Gastrocnemius medialis (tissue), 4 donors: ENCODE measurements at regions not wholly inside any gene's neighbourhood (a gene's known extent, or its start where the extent isn't known, plus 50 kb on each side); places are given as distances from the start of the nearest gene placed in this dataset.

Experiments used
- ATAC-seq, 2 donors: fragments of 150-250 bp; one replicate each; pipeline ENCODE4 v1.9.1; 2016
- DNase-seq, 2 donors: peaks; one replicate each; pipeline ENCODE4 v3.0.0-alpha.2; 2019
- H3K27ac ChIP-seq, 4 donors: fragments of 200-600 bp; sonication (generic); 1 replicate in 1 of 4; 2 replicates in 3 of 4; pipeline ENCODE4 v1.5.1; 2016 to 2018; ENCODE audit warnings: mild to moderate bottlenecking in 2 of 4, moderate library complexity in 1 of 4
- H3K27me3 ChIP-seq, 3 donors: fragments of 200-600 bp; sonication (generic) in 2 of 3; 1 replicate in 1 of 3; 2 replicates in 2 of 3; pipeline versions ENCODE4 v1.5.1 to v1.6.0; 2016 to 2019; ENCODE audit warnings: mild to moderate bottlenecking in 1 of 3, moderate library complexity in 1 of 3
- H3K36me3 ChIP-seq, 2 donors: fragments of 200-600 bp; sonication (generic) in 1 of 2; one replicate each; pipeline ENCODE4 v1.5.1; 2017 to 2018
- H3K4me1 ChIP-seq, 2 donors: fragments of 200-600 bp; sonication (generic) in 1 of 2; one replicate each; pipeline ENCODE4 v1.5.1; 2016 to 2017; ENCODE audit warnings: mild to moderate bottlenecking in 2 of 2
- H3K4me3 ChIP-seq, 4 donors: fragments of 200-600 bp; sonication (generic) in 3 of 4; 1 replicate in 1 of 4; 2 replicates in 3 of 4; pipeline ENCODE4 v1.5.1; 2016 to 2019; ENCODE audit warnings: mild to moderate bottlenecking in 2 of 4
- H3K9me3 ChIP-seq, 3 donors: fragments of 200-600 bp; sonication (generic) in 2 of 3; 1 replicate in 1 of 3; 2 replicates in 2 of 3; pipeline ENCODE4 v1.5.1; 2016 to 2019
- CTCF ChIP-seq, 5 experiments: fragments of 450-650 bp in 3 of 5; fragments of 200-600 bp in 2 of 5; sonication (generic) in 2 of 5; IDR thresholded peaks in 4 of 5; conservative IDR thresholded peaks in 1 of 5; 1 replicate in 4 of 5; 2 replicates in 1 of 5; pipeline ENCODE4 v1.5.1; 2016 to 2019; ENCODE audit warnings: antibody characterized with exemption in 5 of 5, mild to moderate bottlenecking in 3 of 5, moderate library complexity in 3 of 5
- POLR2A ChIP-seq, 2 donors: fragments of 450-650 bp; IDR thresholded peaks; one replicate each; pipeline ENCODE4 v1.6.1; 2017; ENCODE audit warnings: antibody characterized with exemption in 2 of 2, mild to moderate bottlenecking in 2 of 2, moderate library complexity in 2 of 2
- in situ Hi-C, 4 donors: fragments of 200-750 bp; cut with MboI; loops; one replicate each; pipeline versions ENCODE4 v1.15.0 to v1.8.0; 2017; ENCODE audit warnings: low sequenced_read_pairs in 4 of 4
- intact Hi-C: fragments of 100-400 bp; cut with DNase I; formaldehyde crosslinking; loops from one replicate; pipeline ENCODE4 v1.15.1; 2023; ENCODE audit warnings: low total_unique reads

GRCh38 chr1:187249196-187249595 lies 420.4 kb downstream of the PLA2G4A start:
- intact Hi-C loops: no loop called here
- TF ChIP-seq CTCF (IDR thresholded peaks at IDR 0.05 in 4 of 5, conservative IDR thresholded peaks at IDR 0.05 in 1 of 5) (no peak), POLR2A (IDR thresholded peaks at IDR 0.05) (no peak)
- H3K4me3 ChIP-seq: no peak overlapping the region

GRCh38 chr1:187252923-187253322 lies 424.2 kb downstream of the PLA2G4A start:
- Histone ChIP-seq H3K27ac (no peak overlapping the region), H3K27me3 (no peaks in the 10 kb centered on the region), H3K4me3 (no peak overlapping the region), H3K9me3 (no peaks in the 10 kb centered on the region), H3K4me1 (no peaks in the 10 kb centered on the region), H3K36me3 (no peaks in the 10 kb centered on the region)
- ATAC-seq: no peak
- DNase-seq: no peak
- intact Hi-C loops: no loop called here
- no peak for TF ChIP-seq POLR2A (IDR thresholded peaks at IDR 0.05)
- TF ChIP-seq CTCF (IDR thresholded peaks at IDR 0.05 in 4 of 5, conservative IDR thresholded peaks at IDR 0.05 in 1 of 5): no peak
- in situ Hi-C loops: no loop called here

More at GRCh38 chr1:187249196-187249595, 420.4 kb downstream of the PLA2G4A start:
- H3K9me3 ChIP-seq: no peaks in the 10 kb centered on the region
- H3K36me3 ChIP-seq: no peaks in the 10 kb centered on the region
- H3K4me1 ChIP-seq: no peaks in the 10 kb centered on the region
- H3K27me3 ChIP-seq: no peaks in the 10 kb centered on the region
- DNase-seq: no peak
- no peak for ATAC-seq
- no peak overlapping the region for H3K27ac ChIP-seq
- in situ Hi-C loops: no loop called here

- ATAC-seq (no peak), DNase-seq (no peak)
- TF ChIP-seq POLR2A (IDR thresholded peaks at IDR 0.05) (no peak), CTCF (IDR thresholded peaks at IDR 0.05 in 4 of 5, conservative IDR thresholded peaks at IDR 0.05 in 1 of 5) (no peak)
- Histone ChIP-seq H3K27me3 (no peaks in the 10 kb centered on the region), H3K4me1 (no peaks in the 10 kb centered on the region), H3K27ac (no peak overlapping the region), H3K36me3 (no peaks in the 10 kb centered on the region), H3K9me3 (no peaks in the 10 kb centered on the region), H3K4me3 (no peak overlapping the region)
- intact Hi-C loops (no loop called here), in situ Hi-C loops (no loop called here)
These were observed 428.7 kb downstream of the PLA2G4A start for GRCh38 chr1:187257476-187257875.

- Histone ChIP-seq H3K27ac (no peak overlapping the region), H3K4me1 (no peaks in the 10 kb centered on the region), H3K4me3 (no peak overlapping the region), H3K27me3 (no peaks in the 10 kb centered on the region), H3K36me3 (no peaks in the 10 kb centered on the region), H3K9me3 (no peaks in the 10 kb centered on the region)
- intact Hi-C loops (no loop called here), in situ Hi-C loops (no loop called here)
- TF ChIP-seq POLR2A (IDR thresholded peaks at IDR 0.05): no peak
- no peak for TF ChIP-seq CTCF (IDR thresholded peaks at IDR 0.05 in 4 of 5, conservative IDR thresholded peaks at IDR 0.05 in 1 of 5)
- DNase-seq (no peak), ATAC-seq (no peak)
These were observed 432.9 kb downstream of the PLA2G4A start for GRCh38 chr1:187261637-187262036.

GRCh38 chr1:187262731-187263130 lies 434.0 kb downstream of the PLA2G4A start:
- H3K27me3 ChIP-seq: no peaks in the 10 kb centered on the region

More at GRCh38 chr1:187262731-187263130, 434.0 kb downstream of the PLA2G4A start:
- DNase-seq (no peak), ATAC-seq (no peak)
- Histone ChIP-seq H3K9me3 (no peaks in the 10 kb centered on the region), H3K4me3 (no peak overlapping the region), H3K4me1 (no peaks in the 10 kb centered on the region), H3K27ac (no peak overlapping the region), H3K36me3 (no peaks in the 10 kb centered on the region)
- intact Hi-C loops: no loop called here
- TF ChIP-seq POLR2A (IDR thresholded peaks at IDR 0.05): no peak
- TF ChIP-seq CTCF (IDR thresholded peaks at IDR 0.05 in 4 of 5, conservative IDR thresholded peaks at IDR 0.05 in 1 of 5): no peak
- in situ Hi-C loops: no loop called here
